Testis (tissue), 2 donors: ENCODE measurements at regions not wholly inside any gene's neighbourhood (a gene's known extent, or its start where the extent isn't known, plus 50 kb on each side); places are given as distances from the start of the nearest gene placed in this dataset.

Experiments used
- DNase-seq: peaks from one replicate; pipeline ENCODE4 v3.0.0-alpha.2; 2019
- H3K27ac ChIP-seq, 2 donors: fragments of 200-600 bp; sonication (generic); one replicate each; pipeline ENCODE4 v1.5.1; 2019
- H3K27me3 ChIP-seq: fragments of 200-600 bp; sonication (generic); one replicate; pipeline ENCODE4 v1.5.1; 2019
- H3K36me3 ChIP-seq: fragments of 200-600 bp; sonication (generic); one replicate; pipeline ENCODE4 v1.5.1; 2017; ENCODE audit warnings: low read depth; ENCODE audit errors: missing control alignments
- H3K4me1 ChIP-seq: fragments of 200-600 bp; sonication (generic); one replicate; pipeline ENCODE4 v1.5.1; 2019
- H3K4me3 ChIP-seq, 2 donors: fragments of 200-600 bp; sonication (generic); one replicate each; pipeline ENCODE4 v1.5.1; 2017 to 2019
- H3K9me3 ChIP-seq: fragments of 200-600 bp; sonication (generic); one replicate; pipeline ENCODE4 v1.5.1; 2017
- CTCF ChIP-seq, 3 experiments: fragments of 450-650 bp in 2 of 3; fragments of 200-600 bp in 1 of 3; sonication (generic) in 1 of 3; IDR thresholded peaks; one replicate each; pipeline ENCODE4 v1.5.1; 2016 to 2019; ENCODE audit warnings: antibody characterized with exemption in 3 of 3, mild to moderate bottlenecking in 2 of 3, moderate library complexity in 1 of 3
- POLR2A ChIP-seq: fragments of 450-650 bp; IDR thresholded peaks from one replicate; pipeline ENCODE4 v1.6.1; 2017; ENCODE audit warnings: antibody characterized with exemption, mild to moderate bottlenecking, moderate library complexity
- WGBS, 2 donors: methylation state at CpG; one replicate each; pipeline ENCODE4 v1.1.5; 2018; 5-methylcytosine and 5-hydroxymethylcytosine counted together
- intact Hi-C: fragments of 100-400 bp; cut with DNase I; formaldehyde crosslinking; loops from one replicate; pipeline ENCODE4 v1.15.1; 2023; ENCODE audit warnings: low total_unique reads

- H3K36me3 ChIP-seq = no peaks in the 10 kb centered on the region
- no peaks in the 10 kb centered on the region for H3K4me1 ChIP-seq
- H3K27ac ChIP-seq = no peak overlapping the region
- intact Hi-C loops = no loop called here
- TF ChIP-seq CTCF (IDR thresholded peaks at IDR 0.05) = no peak
- no peak for TF ChIP-seq POLR2A
- DNase-seq = no peak
- WGBS, 2 donors = 80 to 81% methylated on average over 10 of the region's 10 CpGs
- no peaks in the 10 kb centered on the region for H3K27me3 ChIP-seq
- no peak overlapping the region for H3K4me3 ChIP-seq
- H3K9me3 ChIP-seq = no peaks in the 10 kb centered on the region
These were observed 80.2 kb upstream of the APCDD1 start for GRCh38 chr18:10374195-10374594.

DNA sequence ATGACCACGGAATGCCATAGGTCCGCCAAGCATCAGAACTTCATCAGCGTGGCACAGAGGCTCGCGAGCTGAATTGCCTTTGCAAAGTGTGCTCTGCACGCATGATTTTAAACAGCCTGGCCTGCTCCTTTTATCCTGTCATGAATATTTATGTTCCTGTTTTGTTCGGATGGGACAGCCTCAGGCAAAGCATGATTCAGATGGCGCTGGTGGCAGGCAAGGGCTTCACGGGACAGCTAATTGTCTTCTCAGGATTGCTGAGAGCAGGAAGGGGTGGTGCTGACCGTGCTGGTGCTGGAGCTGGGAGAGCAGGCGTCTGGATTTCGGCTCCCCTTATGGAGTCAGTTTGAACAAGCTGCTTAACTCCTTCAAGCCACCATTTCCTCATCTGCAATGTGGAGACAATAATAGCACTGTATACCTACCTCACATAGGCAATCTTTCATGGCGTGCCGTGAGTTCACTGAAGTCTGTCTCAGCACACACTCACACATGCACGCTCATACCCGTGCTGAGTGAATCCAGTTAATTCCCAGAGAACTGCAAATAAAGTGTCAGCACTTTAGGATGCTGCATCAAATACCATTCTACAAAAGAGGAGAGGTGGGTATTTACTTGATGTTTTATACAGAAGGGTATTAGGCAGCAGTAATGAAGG, 79.7 kb upstream of the APCDD1 start:
- TF ChIP-seq CTCF (IDR thresholded peaks at IDR 0.05) (no peak), POLR2A (no peak)
- intact Hi-C loops = no loop called here

GRCh38 chr18:10376731-10377130, 77.7 kb upstream of the APCDD1 start:
- Histone ChIP-seq H3K36me3 (no peaks in the 10 kb centered on the region), H3K4me3 (no peak overlapping the region), H3K27me3 (no peaks in the 10 kb centered on the region), H3K9me3 (no peaks in the 10 kb centered on the region), H3K4me1 (no peaks in the 10 kb centered on the region), H3K27ac (no peak overlapping the region)
- intact Hi-C loops = no loop called here
- WGBS, 2 donors = 29 to 38% methylated on average over 10 of the region's 10 CpGs
- TF ChIP-seq CTCF (IDR thresholded peaks at IDR 0.05) (no peak), POLR2A (no peak)
- DNase-seq = peak; percentile 65

More for the DNA sequence above, 79.7 kb upstream of the APCDD1 start:
- H3K4me1 ChIP-seq = no peaks in the 10 kb centered on the region
- WGBS, 2 donors = 86 to 92% methylated on average over 16 of the region's 16 CpGs
- DNase-seq = no peak
- no peak overlapping the region for H3K27ac ChIP-seq
- no peaks in the 10 kb centered on the region for H3K9me3 ChIP-seq
- no peaks in the 10 kb centered on the region for H3K36me3 ChIP-seq
- no peaks in the 10 kb centered on the region for H3K27me3 ChIP-seq
- no peak overlapping the region for H3K4me3 ChIP-seq

- TF ChIP-seq CTCF (IDR thresholded peaks at IDR 0.05) (no peak), POLR2A (no peak)
- intact Hi-C loops = no loop called here
- WGBS, 2 donors = 82 to 95% methylated on average over 1 of the region's 1 CpG
These were observed 76.5 kb upstream of the APCDD1 start for GRCh38 chr18:10377956-10378355.

More at GRCh38 chr18:10377956-10378355, 76.5 kb upstream of the APCDD1 start:
- no peaks in the 10 kb centered on the region for H3K36me3 ChIP-seq
- H3K27me3 ChIP-seq = no peaks in the 10 kb centered on the region
- H3K4me3 ChIP-seq = no peak overlapping the region
- no peak for DNase-seq
- no peaks in the 10 kb centered on the region for H3K9me3 ChIP-seq
- H3K27ac ChIP-seq = no peak overlapping the region
- H3K4me1 ChIP-seq = no peaks in the 10 kb centered on the region
